HL-60 (cell line): ENCODE measurements at regions not wholly inside any gene's neighbourhood (a gene's known extent, or its start where the extent isn't known, plus 50 kb on each side); places are given as distances from the start of the nearest gene placed in this dataset.

ENCODE experiments used
- CTCF ChIP-seq: IDR thresholded peaks from one replicate; pipeline ENCODE4 v1.5.1; 2011; ENCODE audit warnings: low read length, control low read depth, inconsistent platforms; ENCODE audit not compliant: insufficient read depth
- GABPA ChIP-seq: IDR thresholded peaks from 2 replicates; pipeline ENCODE4 v1.6.1; 2012; ENCODE audit warnings: low read depth
- POLR2AphosphoS5 ChIP-seq: IDR thresholded peaks from 2 replicates; pipeline ENCODE4 v1.6.1; 2012; ENCODE audit warnings: low read depth
- REST ChIP-seq: IDR thresholded peaks from 2 replicates; pipeline ENCODE4 v1.6.1; 2012; ENCODE audit warnings: low read depth; ENCODE audit not compliant: insufficient replicate concordance

- TF ChIP-seq CTCF: no peak
- no peak for TF ChIP-seq POLR2AphosphoS5
- TF ChIP-seq GABPA: no peak
- no peak for TF ChIP-seq REST
These were observed 148.3 kb downstream of the KCNA5 start for GRCh38 chr12:5191803-5192538.
